Activated CD8-positive, alpha-beta memory T cell treated with anti-CD3 and anti-CD28 coated beads, Interleukin-2, amount 50 U/mL, for 4 hours (primary cell): ENCODE measurements at regions not wholly inside any gene's neighbourhood (a gene's known extent, or its start where the extent isn't known, plus 50 kb on each side); places are given as distances from the start of the nearest gene placed in this dataset.
"Not testable (repeated sequence)": the region's sequence is repeated elsewhere in the genome, so short reads cannot be mapped to it uniquely, and the experiment has no call there.

Experiments
- DNase-seq: peaks from one replicate; pipeline ENCODE4 v3.0.0-alpha.2; 2020

DNA sequence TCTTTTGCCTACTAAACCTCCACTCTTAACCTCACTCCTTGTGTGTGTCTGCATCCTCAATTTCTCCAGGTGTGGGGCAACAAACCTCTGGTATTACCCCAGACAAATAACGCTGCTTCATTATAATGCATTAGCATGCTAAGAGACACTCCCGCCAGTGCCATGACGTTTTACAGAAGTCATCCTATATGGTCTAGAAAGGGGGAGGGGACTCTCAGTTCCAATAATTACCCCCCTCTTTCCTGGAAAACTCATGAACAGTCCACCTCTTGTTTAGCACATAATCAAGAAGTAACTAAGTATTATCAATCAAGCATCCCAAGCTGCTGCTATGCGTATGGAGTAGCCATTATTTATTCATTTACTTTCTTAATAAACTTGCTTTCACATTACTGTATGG is 364.5 kb downstream of the TYW1 start:
- no peak for DNase-seq

- no peak for DNase-seq
Measured at GRCh38 chr7:67364441-67365017, 367.9 kb downstream of the TYW1 start.

GRCh38 chr7:67371429-67372305 is 375.0 kb downstream of the TYW1 start:
- peak; percentile 34 for DNase-seq

DNA sequence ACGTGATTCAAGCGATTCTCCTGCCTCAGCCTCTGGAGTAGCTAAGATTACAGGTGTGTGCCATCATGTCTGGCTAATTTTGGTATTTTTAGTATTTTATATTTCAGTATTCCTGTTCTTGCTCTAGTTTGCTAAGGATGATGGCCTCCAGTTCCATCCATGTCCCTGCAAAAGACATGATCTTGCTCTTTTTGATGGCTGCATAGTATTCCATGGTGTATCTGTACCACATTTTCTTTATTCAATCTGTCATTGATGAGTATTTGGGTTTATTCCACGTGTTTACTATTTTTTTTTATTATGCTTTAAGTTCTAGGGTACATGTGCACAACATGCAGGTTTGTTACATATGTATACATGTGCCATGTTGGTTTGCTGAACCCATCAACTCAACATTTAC is 376.8 kb downstream of the TYW1 start:
- not testable (repeated sequence) for DNase-seq

GRCh38 chr7:67375427-67375826 is 378.8 kb downstream of the TYW1 start:
- DNase-seq: no peak

DNA sequence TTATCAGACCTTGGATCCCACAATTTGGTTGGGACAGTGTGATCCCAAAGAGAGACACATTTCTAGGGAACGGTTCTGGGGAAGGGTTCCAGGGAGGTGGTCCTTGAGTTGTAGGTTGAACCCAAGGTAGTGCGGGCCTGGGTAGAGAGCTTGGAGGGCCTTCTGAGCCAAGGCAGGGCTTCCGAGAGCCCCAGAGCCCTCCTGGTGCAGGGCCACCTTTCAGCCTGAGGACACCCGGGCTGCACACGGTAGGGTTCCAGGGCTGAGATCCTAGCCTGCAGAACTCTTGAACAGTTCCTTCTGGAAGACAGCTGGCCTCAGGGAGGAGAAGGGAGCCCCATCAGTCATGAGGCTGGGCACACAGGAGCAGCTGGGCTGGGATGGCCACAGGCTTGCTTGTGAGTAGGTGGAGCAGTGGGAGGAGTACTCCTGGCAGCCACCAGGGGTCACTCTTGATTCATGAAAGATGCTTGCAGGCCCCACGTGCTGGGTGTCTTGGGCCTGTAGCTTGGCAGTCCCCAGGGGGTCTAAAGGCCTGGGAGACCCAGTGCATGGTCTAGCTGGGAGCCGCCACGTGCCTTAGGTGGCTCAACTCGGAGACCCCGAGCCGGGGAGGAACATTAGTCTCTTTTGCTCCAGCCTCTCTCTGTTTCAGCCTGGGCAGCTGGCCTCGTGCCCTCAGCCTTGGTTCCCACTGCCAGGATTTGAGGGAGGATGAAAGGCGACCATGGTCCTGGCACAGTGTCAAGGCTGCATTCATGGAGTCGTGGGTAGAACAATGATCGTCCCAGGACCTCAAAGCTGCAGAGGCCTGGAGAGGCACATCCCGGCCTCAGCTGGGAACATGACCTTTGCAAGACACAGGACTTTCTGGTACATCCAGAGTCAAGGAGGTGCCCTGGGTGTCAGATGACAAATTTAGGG is 381.6 kb downstream of the TYW1 start:
- DNase-seq: peak; percentile 54

DNA sequence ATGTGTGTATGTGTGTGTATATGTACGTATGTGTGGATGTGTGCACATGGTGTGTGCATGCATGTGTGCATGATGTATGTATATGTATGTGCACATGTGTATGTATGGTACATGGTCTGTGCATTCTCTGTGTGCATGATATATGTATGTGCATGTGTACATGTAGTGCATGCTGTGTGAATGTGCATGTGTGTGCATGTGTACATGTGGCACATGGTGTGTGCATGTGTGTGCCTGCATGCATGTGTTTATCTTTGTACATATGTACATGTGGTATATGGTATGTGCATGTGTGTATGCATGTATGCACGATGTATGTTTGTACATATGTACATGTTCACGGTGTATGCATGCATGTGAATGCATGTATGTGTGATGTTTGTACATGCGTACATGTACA is 383.7 kb downstream of the TYW1 start:
- no peak for DNase-seq

DNA sequence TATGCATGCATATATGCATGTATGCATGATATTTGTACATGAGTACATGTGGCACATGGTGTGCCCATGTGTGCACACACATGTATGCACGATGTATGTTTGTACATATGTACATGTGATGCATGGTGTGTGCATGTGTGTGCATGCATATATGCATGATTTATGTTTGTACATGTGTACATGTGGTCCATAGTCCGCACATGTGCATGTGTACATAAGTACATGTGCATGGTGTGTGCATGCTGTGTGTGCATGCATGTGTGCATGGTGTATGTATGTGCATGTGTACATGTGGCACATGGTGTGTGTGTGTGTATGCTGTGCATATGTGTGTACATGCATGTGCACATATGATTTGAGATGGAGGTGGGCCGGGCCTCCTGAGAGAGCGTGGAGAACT is 384.2 kb downstream of the TYW1 start:
- DNase-seq: no peak

DNA sequence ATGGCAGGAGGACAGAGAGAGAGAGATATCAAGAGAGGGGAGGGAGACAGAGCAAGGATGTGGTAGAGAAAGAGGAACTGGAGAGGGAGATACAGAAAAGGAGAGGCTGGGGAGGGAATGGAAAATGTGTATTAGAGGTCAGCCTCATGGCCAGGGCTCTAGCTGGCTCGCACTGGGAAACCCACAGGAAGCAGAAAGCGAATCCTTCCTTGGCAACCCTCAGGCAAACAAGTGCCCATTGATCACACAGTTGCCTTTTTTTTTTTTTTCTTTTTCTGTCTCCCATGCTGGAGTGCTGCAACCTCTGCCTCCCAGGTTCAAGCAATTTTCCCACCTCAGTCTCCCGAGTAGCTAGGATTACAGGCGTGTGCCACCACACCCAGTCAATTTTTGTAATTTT is 391.2 kb downstream of the TYW1 start:
- no peak for DNase-seq

GRCh38 chr7:67391168-67391567 is 394.5 kb downstream of the TYW1 start:
- no peak for DNase-seq

- no peak for DNase-seq
Measured at GRCh38 chr7:67392596-67393438, 396.2 kb downstream of the TYW1 start.

GRCh38 chr7:67393903-67394302 is 397.3 kb downstream of the TYW1 start:
- no peak for DNase-seq

DNA sequence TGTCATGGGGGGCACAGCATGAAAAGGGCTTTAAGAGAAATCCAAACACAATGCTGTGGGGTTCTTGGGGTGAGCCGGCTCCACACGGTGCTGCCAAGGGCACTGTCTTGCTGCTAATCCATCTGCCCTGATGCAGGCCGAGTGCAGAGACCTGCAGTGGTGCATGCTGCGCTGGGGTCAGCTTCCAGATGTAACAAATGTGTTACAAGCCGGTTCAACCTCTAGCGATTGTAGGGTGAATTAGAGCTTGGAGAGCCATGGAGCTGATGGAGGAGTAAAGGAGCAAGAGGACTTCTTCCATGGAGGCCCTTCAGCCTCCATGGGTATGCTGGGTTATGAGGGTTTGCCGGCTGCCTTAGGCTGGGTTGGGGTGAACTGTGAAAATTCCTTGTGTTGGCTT is 402.3 kb downstream of the TYW1 start:
- no peak for DNase-seq

GRCh38 chr7:67401492-67401891 is 404.9 kb downstream of the TYW1 start:
- DNase-seq: no peak

DNA sequence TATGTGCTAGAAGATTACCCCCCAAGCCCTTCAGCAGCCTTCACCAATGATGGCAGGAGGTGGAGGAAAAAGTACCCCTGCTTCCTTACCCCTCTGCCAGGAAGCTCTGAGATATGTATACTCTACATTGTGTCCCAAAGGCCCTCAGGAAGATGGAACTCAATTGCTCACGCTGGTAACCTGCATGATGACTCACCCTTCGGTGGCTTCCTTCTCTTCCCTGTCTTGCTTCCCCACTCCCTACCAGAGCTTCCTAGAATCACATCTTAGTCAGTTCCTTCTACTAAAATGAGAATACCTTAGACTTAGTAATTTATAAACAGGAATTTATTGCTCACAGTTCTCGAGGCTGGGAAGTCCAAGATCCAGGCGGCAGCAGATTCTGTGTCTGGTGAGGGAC is 405.6 kb downstream of the TYW1 start:
- no peak for DNase-seq

- DNase-seq: no peak
Measured at GRCh38 chr7:67406976-67407375, 410.3 kb downstream of the TYW1 start.

GRCh38 chr7:67407392-67408071 is 410.9 kb downstream of the TYW1 start:
- no peak for DNase-seq

DNA sequence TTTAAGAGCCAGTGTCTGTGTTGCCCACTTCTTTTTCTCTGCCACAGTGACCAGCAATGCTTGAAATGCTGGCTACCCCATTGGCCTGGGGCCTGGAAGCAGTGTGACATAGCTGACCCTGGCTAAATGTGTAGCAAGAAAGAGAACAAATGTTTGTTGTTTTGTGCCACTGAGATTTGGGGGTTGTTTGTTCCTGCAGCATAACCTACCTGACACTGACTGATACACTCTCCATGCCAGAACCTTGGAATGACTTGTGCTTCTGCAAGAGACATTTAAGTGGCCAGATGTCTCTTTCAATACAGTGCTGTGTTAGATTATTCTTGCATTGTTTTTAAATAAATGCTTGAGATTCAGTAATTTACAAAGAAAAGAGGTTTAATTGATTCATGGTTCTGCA is 411.5 kb downstream of the TYW1 start:
- no peak for DNase-seq

DNA sequence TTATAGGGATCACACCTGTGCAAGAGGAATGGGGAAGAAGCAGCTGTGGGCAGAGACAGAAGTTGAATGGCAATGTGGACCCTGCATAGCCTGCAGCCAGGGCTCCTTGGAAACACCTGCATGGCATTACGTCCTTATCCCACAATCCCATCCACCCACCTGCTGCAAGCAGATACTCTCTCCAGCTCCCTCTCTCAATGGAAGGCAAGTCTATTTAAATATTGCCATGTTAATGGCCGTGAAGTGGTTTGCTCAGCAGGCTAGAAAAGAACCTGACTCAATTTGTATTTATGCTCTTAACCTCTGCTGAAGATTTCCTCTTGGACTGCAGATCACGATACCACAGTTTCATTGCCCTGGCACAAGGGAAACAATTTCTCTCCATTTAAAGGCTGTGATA is 417.0 kb downstream of the TYW1 start:
- no peak for DNase-seq

- no peak for DNase-seq
Measured at GRCh38 chr7:67414858-67415257, 418.2 kb downstream of the TYW1 start.

- DNase-seq: no peak
Measured at GRCh38 chr7:67422601-67423000, 426.0 kb downstream of the TYW1 start.

DNA sequence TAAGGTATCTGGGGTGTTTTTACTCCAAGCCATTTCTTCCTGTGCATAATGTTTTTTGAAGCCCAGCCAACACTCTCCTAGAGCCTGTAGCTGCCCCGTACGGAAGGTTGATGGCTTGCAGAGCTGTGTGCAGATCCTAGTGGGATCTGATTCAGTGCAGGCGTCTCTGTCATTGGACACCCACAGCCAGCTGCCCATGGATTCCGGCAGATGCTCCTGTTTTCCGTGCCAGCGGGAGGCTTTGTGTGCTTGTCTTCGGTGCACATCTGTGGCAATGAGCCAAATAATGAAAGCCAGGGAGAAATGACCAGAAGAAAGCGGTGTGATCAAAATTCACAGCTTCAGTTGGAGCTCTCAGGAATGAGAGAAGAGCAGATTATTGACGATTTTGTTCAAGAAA is 426.4 kb downstream of the TYW1 start:
- no peak for DNase-seq
